A673 (cell line): ENCODE measurements at regions not wholly inside any gene's neighbourhood (a gene's known extent, or its start where the extent isn't known, plus 50 kb on each side); places are given as distances from the start of the nearest gene placed in this dataset.

Experiments used
- BruUV-seq: library from RNA; stranded (reverse); fragments of 400-500 nt; replicated peaks from 2 replicates; lab custom pipeline; 2021; lab: Mats Ljungman, UMichigan
- CTCF ChIA-PET: fragments of 300-600 bp; sonication (Branson Sonifier 250); formaldehyde crosslinking; loops from one replicate; lab custom pipeline; 2022; ENCODE audit warnings: antibody characterized with exemption; lab: Charles Lee
- POLR2A ChIA-PET: fragments of 300-600 bp; sonication (Branson Sonifier 250); formaldehyde crosslinking; loops from one replicate; lab custom pipeline; 2022; ENCODE audit warnings: antibody characterized with exemption; ENCODE audit not compliant: low non-redundant PET; lab: Charles Lee
- DNase-seq: peaks from one replicate; pipeline ENCODE4 v3.0.0-alpha.2; 2015; ENCODE audit warnings: low spot score
- H3K27ac ChIP-seq: fragments of 200-600 bp; sonication (generic); 2 replicates; pipeline ENCODE4 v1.5.1; 2016; ENCODE audit warnings: mixed run types, low read depth, mild to moderate bottlenecking, mixed read lengths, antibody characterized with exemption, low read length; ENCODE audit not compliant: poor library complexity, severe bottlenecking
- H3K27me3 ChIP-seq: fragments of 200-600 bp; sonication (generic); replicated peaks from 2 replicates; pipeline ENCODE4 v1.6.1; 2017; ENCODE audit warnings: mixed run types, low read depth, mild to moderate bottlenecking, mixed read lengths, antibody characterized with exemption, low read length; ENCODE audit not compliant: insufficient read depth, poor library complexity
- H3K36me3 ChIP-seq: fragments of 200-600 bp; sonication (generic); 2 replicates; pipeline ENCODE4 v1.6.1; 2016; ENCODE audit warnings: mixed run types, mild to moderate bottlenecking, mixed read lengths, antibody characterized with exemption, low read length; ENCODE audit not compliant: insufficient read depth, poor library complexity, severe bottlenecking
- H3K4me1 ChIP-seq: fragments of 200-600 bp; sonication (generic); 2 replicates; pipeline ENCODE4 v1.6.1; 2017; ENCODE audit warnings: mixed run types, mild to moderate bottlenecking, mixed read lengths, antibody characterized with exemption, low read length; ENCODE audit not compliant: insufficient read depth, poor library complexity, severe bottlenecking
- H3K4me3 ChIP-seq: fragments of 200-600 bp; sonication (generic); 2 replicates; pipeline ENCODE4 v1.5.1; 2016; ENCODE audit warnings: low read depth, mixed run types, mild to moderate bottlenecking, mixed read lengths, low read length; ENCODE audit not compliant: poor library complexity, severe bottlenecking
- H3K9me3 ChIP-seq: fragments of 200-600 bp; sonication (generic); 2 replicates; pipeline ENCODE4 v1.6.1; 2016; ENCODE audit warnings: mixed run types, low read depth, mild to moderate bottlenecking, mixed read lengths, antibody characterized with exemption, low read length; ENCODE audit not compliant: poor library complexity, severe bottlenecking
- CTCF ChIP-seq: fragments of 300-800, 200-600 bp; sonication (generic); conservative IDR thresholded peaks from 2 replicates; pipeline ENCODE4 v1.5.1; 2017; ENCODE audit warnings: low read depth, mild to moderate bottlenecking, antibody characterized with exemption, low read length, moderate library complexity, mixed read lengths
- EZH2 ChIP-seq: fragments of 200-600 bp; sonication (generic); IDR thresholded peaks from 2 replicates; pipeline ENCODE4 v1.6.1; 2017; ENCODE audit warnings: borderline replicate concordance, low read depth, mild to moderate bottlenecking, mixed read lengths, antibody characterized with exemption, low read length; ENCODE audit not compliant: poor library complexity, severe bottlenecking
- intact Hi-C: fragments of 100-400 bp; cut with micrococcal nuclease; formaldehyde crosslinking; loops from one replicate; pipeline ENCODE4 v1.10.0; 2022; ENCODE audit not compliant: unreplicated experiment

GRCh38 chr15:77810130-77810571 lies 177.4 kb upstream of the LINGO1 start:
- no peak overlapping the region for H3K4me3 ChIP-seq
- H3K9me3 ChIP-seq, result no peaks in the 10 kb centered on the region
- DNase-seq, result peak; percentile 92
- CTCF ChIA-PET, result no interaction called here
- no peaks in the 10 kb centered on the region for H3K27me3 ChIP-seq
- H3K4me1 ChIP-seq, result peaks cover 36% of the 10 kb centered on the region
- intact Hi-C loops, result no loop called here
- no peaks in the 10 kb centered on the region for H3K36me3 ChIP-seq
- peak overlapping the region; percentile 62 for H3K27ac ChIP-seq
- no TSS peak for BruUV-seq
- TF ChIP-seq EZH2 (no peak), CTCF (no peak)
- POLR2A ChIA-PET, result no interaction called here

GRCh38 chr15:77808581-77809177 lies 176.0 kb upstream of the LINGO1 start:
- Histone ChIP-seq H3K4me1 (peaks cover 36% of the 10 kb centered on the region), H3K36me3 (no peaks in the 10 kb centered on the region), H3K4me3 (no peak overlapping the region), H3K27me3 (no peaks in the 10 kb centered on the region), H3K27ac (peak overlapping the region; percentile 20), H3K9me3 (no peaks in the 10 kb centered on the region)
- ChIA-PET CTCF (no interaction called here), POLR2A (interaction anchor here (0.6 kb wide), 1 partner anchor 9 kb away, joined by 3 read pairs; no protein-coding TSS in a partner anchor)
- intact Hi-C loops, result no loop called here
- BruUV-seq, result no TSS peak
- no peak for DNase-seq
- TF ChIP-seq CTCF (no peak), EZH2 (no peak)

DNA sequence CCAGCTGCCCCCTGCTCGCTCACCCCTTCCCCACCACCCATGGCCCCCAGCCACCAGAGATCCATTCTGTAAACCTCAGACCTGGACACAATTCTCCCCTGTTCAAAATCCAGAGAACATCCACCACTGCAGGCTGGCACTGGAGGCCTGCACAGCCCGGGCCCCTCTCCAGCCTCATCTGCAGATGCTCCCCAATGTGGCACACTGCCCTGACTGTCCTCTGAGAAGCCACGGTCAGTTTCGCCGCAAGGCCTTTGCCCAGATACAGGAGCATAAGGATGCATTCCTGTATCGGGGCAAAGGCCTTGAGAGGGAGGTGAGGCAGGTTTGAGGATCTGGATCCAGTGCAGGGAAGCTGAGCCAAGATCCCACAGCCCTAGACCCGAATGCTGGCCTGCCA lies 175.4 kb upstream of the LINGO1 start:
- Histone ChIP-seq H3K9me3 (no peaks in the 10 kb centered on the region), H3K4me3 (no peak overlapping the region), H3K36me3 (no peaks in the 10 kb centered on the region), H3K27ac (peak overlapping the region; percentile 20), H3K4me1 (peaks cover 38% of the 10 kb centered on the region), H3K27me3 (no peaks in the 10 kb centered on the region)
- TF ChIP-seq CTCF, result no peak
- TF ChIP-seq EZH2, result no peak
- DNase-seq, result no peak
- BruUV-seq, result no TSS peak
- intact Hi-C loops, result no loop called here
- POLR2A ChIA-PET, result interaction anchor here (0.6 kb wide), 1 partner anchor 10 kb away, joined by 3 read pairs; no protein-coding TSS in a partner anchor
- CTCF ChIA-PET, result no interaction called here
